HG03095 (cell line): ENCODE measurements at regions not wholly inside any gene's neighbourhood (a gene's known extent, or its start where the extent isn't known, plus 50 kb on each side); places are given as distances from the start of the nearest gene placed in this dataset.
"Not testable (repeated sequence)": the region's sequence is repeated elsewhere in the genome, so short reads cannot be mapped to it uniquely, and the experiment has no call there.

Experiments used
- ATAC-seq: cut with Tn5 transposase; IDR thresholded peaks from one replicate; pipeline ENCODE4 v1.9.1; 2021; ENCODE audit warnings: moderate library complexity; ENCODE audit not compliant: unreplicated experiment

GRCh38 chr15:38614621-38615020 lies 50.0 kb upstream of the RASGRP1 start:
- ATAC-seq, result no peak

GRCh38 chr15:38617831-38618230 lies 53.2 kb upstream of the RASGRP1 start:
- ATAC-seq, result no peak

- no peak for ATAC-seq
Measured at GRCh38 chr15:38618242-38618955, 53.8 kb upstream of the RASGRP1 start.

- ATAC-seq, result no peak
Measured at GRCh38 chr15:38620098-38620497, 55.5 kb upstream of the RASGRP1 start.

GRCh38 chr15:38620851-38621594 lies 56.4 kb upstream of the RASGRP1 start:
- no peak for ATAC-seq

- ATAC-seq, result no peak
Measured at GRCh38 chr15:38622304-38622703, 57.7 kb upstream of the RASGRP1 start.

- no peak for ATAC-seq
Measured at GRCh38 chr15:38622908-38623307, 58.3 kb upstream of the RASGRP1 start.

GRCh38 chr15:38623744-38624143 lies 59.1 kb upstream of the RASGRP1 start:
- no peak for ATAC-seq

- ATAC-seq, result no peak
Measured at GRCh38 chr15:38624244-38625205, 59.9 kb upstream of the RASGRP1 start.

- no peak for ATAC-seq
Measured at GRCh38 chr15:38625886-38626285, 61.3 kb upstream of the RASGRP1 start.

- no peak for ATAC-seq
Measured at GRCh38 chr15:38626443-38627050, 61.9 kb upstream of the RASGRP1 start.

- no peak for ATAC-seq
Measured at GRCh38 chr15:38627689-38628277, 63.2 kb upstream of the RASGRP1 start.

GRCh38 chr15:38631119-38632075 lies 66.8 kb upstream of the RASGRP1 start:
- no peak for ATAC-seq

- ATAC-seq, result no peak
Measured at GRCh38 chr15:38635170-38635569, 70.6 kb upstream of the RASGRP1 start.

GRCh38 chr15:38636597-38636996 lies 72.0 kb upstream of the RASGRP1 start:
- no peak for ATAC-seq

GRCh38 chr15:38638126-38638525 lies 73.5 kb upstream of the RASGRP1 start:
- no peak for ATAC-seq

- no peak for ATAC-seq
Measured at GRCh38 chr15:38638811-38639210, 74.2 kb upstream of the RASGRP1 start.

- ATAC-seq, result peak; percentile 62
Measured at GRCh38 chr15:38642689-38643270, 78.2 kb upstream of the RASGRP1 start.

- not testable (repeated sequence) for ATAC-seq
Measured at GRCh38 chr15:38644353-38644752, 79.7 kb upstream of the RASGRP1 start.
